HepG2 (cell line): ENCODE measurements at regions not wholly inside any gene's neighbourhood (a gene's known extent, or its start where the extent isn't known, plus 50 kb on each side); places are given as distances from the start of the nearest gene placed in this dataset.

ENCODE experiments used
- ATAC-seq: fragments of 200-7000 bp; cut with Tn5 transposase; 3 replicates; pipeline ENCODE4 v1.9.1; 2020; ENCODE audit warnings: mild to moderate bottlenecking, moderate library complexity
- BruUV-seq: library from RNA; stranded (reverse); fragments of 400-500 nt; replicated peaks from 2 replicates; lab custom pipeline; 2021; lab: Mats Ljungman, UMichigan
- CTCF ChIA-PET: fragments of 300-600 bp; formaldehyde crosslinking; extraction: SDS; loops from one replicate; lab custom pipeline; 2021; ENCODE audit warnings: low total read pairs, inconsistent platforms, low intra/inter-chr PET ratio; lab: Yijun Ruan, JAX
- POLR2A ChIA-PET: fragments of 350-600 bp; sonication (Branson Sonifier 250); formaldehyde crosslinking; loops from one replicate; lab custom pipeline; 2020; ENCODE audit warnings: antibody characterized with exemption, inconsistent platforms; lab: Yijun Ruan, JAX
- DNase-seq: peaks from one replicate; pipeline ENCODE4 v3.0.0-alpha.2; 2015; ENCODE audit warnings: low spot score
- FAIRE-seq: peaks from 3 replicates; lab custom pipeline; 2011; peaks lifted over from hg19 to GRCh38; lab: Jason Lieb, UNC
- H2AFZ ChIP-seq: one replicate; pipeline ENCODE4 v1.6.1; 2011; ENCODE audit warnings: low read length, inconsistent platforms
- H3K27ac ChIP-seq: fragments of 300-600 bp; 3 replicates; pipeline ENCODE4 v1.8.0; 2011; ENCODE audit warnings: mixed run types, mild to moderate bottlenecking, mixed read lengths, low read length, inconsistent platforms; ENCODE audit not compliant: insufficient read depth; ENCODE audit errors: extremely low read length
- H3K27me3 ChIP-seq, 2 experiments: fragments of 200-600 bp in 1 of 2; 2 replicates in 1 of 2; 3 replicates in 1 of 2; pipeline versions ENCODE4 v1.6.0 to v1.8.0; 2011; ENCODE audit warnings: low read length in 2 of 2, mild to moderate bottlenecking in 2 of 2, moderate library complexity in 2 of 2, inconsistent platforms in 1 of 2; ENCODE audit not compliant: insufficient read depth in 2 of 2, control insufficient read depth in 1 of 2
- H3K36me3 ChIP-seq, 2 experiments: fragments of 200-600 bp in 1 of 2; replicated peaks in 1 of 2; 2 replicates in 1 of 2; 3 replicates in 1 of 2; pipeline versions ENCODE4 v1.5.1 to v1.8.0; 2011; ENCODE audit warnings: low read length in 2 of 2, inconsistent platforms in 1 of 2; ENCODE audit not compliant: insufficient read depth in 2 of 2, control insufficient read depth in 1 of 2
- H3K4me1 ChIP-seq: 2 replicates; pipeline ENCODE4 v1.5.1; 2012; ENCODE audit warnings: low read length, inconsistent platforms; ENCODE audit not compliant: insufficient read depth
- H3K4me2 ChIP-seq: 2 replicates; pipeline ENCODE4 v1.6.0; 2011; ENCODE audit warnings: low read depth, low read length, inconsistent platforms
- H3K4me3 ChIP-seq, 3 experiments: fragments of 200-600 bp in 1 of 3; sonication (generic), shearing (Covaris generic) in 1 of 3; replicated peaks in 1 of 3; 2 replicates each; pipeline ENCODE4 v1.5.1; 2011 to 2016; ENCODE audit warnings: low read length in 3 of 3, inconsistent platforms in 2 of 3, low read depth in 2 of 3, mild to moderate bottlenecking in 2 of 3, control low read depth in 1 of 3, mixed read lengths in 1 of 3; ENCODE audit not compliant: insufficient read depth in 1 of 3
- H3K79me2 ChIP-seq: one replicate; pipeline ENCODE4 v1.6.1; 2011; ENCODE audit warnings: low read length, inconsistent platforms; ENCODE audit not compliant: insufficient read depth
- H3K9ac ChIP-seq: 2 replicates; pipeline ENCODE4 v1.6.0; 2011; ENCODE audit warnings: mild to moderate bottlenecking, low read depth, low read length, inconsistent platforms; ENCODE audit not compliant: insufficient read depth
- H3K9me3 ChIP-seq: 2 replicates; pipeline ENCODE4 v1.5.1; 2012; ENCODE audit warnings: mild to moderate bottlenecking, low read length
- H4K20me1 ChIP-seq: 2 replicates; pipeline ENCODE4 v1.6.0; 2011; ENCODE audit warnings: inconsistent platforms, mild to moderate bottlenecking, low read length, moderate library complexity; ENCODE audit not compliant: insufficient read depth
- ERF ChIP-seq: IDR thresholded peaks from 2 replicates; pipeline ENCODE4 v1.6.1; 2018; ENCODE audit warnings: missing biosample characterization, missing genetic modification reagents
- FOXJ3 ChIP-seq: sonication (generic); formaldehyde crosslinking; IDR thresholded peaks from 2 replicates; pipeline ENCODE4 v1.4.0; 2020; ENCODE audit warnings: missing genetic modification reagents, mild to moderate bottlenecking, borderline replicate concordance
- MED1 ChIP-seq: sonication (generic); formaldehyde crosslinking; IDR thresholded peaks from 2 replicates; pipeline ENCODE4 v1.4.0; 2020; ENCODE audit warnings: missing genetic modification reagents
- ZNF12 ChIP-seq: sonication (generic); formaldehyde crosslinking; IDR thresholded peaks from 2 replicates; pipeline ENCODE4 v1.5.0; 2020; ENCODE audit warnings: missing genetic modification reagents
- ZNF331 ChIP-seq: sonication (generic); formaldehyde crosslinking; IDR thresholded peaks from 2 replicates; pipeline ENCODE4 v1.4.0; 2020; ENCODE audit warnings: missing genetic modification reagents
- ZSCAN9 ChIP-seq: IDR thresholded peaks from 2 replicates; pipeline ENCODE4 v1.6.1; 2016; ENCODE audit warnings: borderline replicate concordance
- WGBS: methylation state at CpG from one replicate; pipeline ENCODE4 v1.1.6; 2017; ENCODE audit warnings: low lambda C conversion rate; 5-methylcytosine and 5-hydroxymethylcytosine counted together
- in situ Hi-C: cut with HindIII; loops from 2 replicates; pipeline ENCODE4 v1.10.0; 2017; ENCODE audit warnings: low pct_unique_long_range_greater_than_20kb; ENCODE audit not compliant: extremely low pct_ligation_motif_present
- intact Hi-C: fragments of 100-400 bp; cut with micrococcal nuclease; formaldehyde crosslinking; loops from one replicate; pipeline ENCODE4 v1.10.0; 2022; ENCODE audit not compliant: unreplicated experiment
- TF ChIP-seq, protein P1 (sequence below): IDR thresholded peaks from 2 replicates; pipeline ENCODE4 v1.6.1; 2012; ENCODE audit warnings: low read length, improper control_type of control experiment
- TF ChIP-seq, protein P2 (sequence below): sonication (generic); formaldehyde crosslinking; IDR thresholded peaks from 2 replicates; pipeline ENCODE4 v1.4.0; 2020; ENCODE audit warnings: missing genetic modification reagents

- TF ChIP-seq, protein P1, sequence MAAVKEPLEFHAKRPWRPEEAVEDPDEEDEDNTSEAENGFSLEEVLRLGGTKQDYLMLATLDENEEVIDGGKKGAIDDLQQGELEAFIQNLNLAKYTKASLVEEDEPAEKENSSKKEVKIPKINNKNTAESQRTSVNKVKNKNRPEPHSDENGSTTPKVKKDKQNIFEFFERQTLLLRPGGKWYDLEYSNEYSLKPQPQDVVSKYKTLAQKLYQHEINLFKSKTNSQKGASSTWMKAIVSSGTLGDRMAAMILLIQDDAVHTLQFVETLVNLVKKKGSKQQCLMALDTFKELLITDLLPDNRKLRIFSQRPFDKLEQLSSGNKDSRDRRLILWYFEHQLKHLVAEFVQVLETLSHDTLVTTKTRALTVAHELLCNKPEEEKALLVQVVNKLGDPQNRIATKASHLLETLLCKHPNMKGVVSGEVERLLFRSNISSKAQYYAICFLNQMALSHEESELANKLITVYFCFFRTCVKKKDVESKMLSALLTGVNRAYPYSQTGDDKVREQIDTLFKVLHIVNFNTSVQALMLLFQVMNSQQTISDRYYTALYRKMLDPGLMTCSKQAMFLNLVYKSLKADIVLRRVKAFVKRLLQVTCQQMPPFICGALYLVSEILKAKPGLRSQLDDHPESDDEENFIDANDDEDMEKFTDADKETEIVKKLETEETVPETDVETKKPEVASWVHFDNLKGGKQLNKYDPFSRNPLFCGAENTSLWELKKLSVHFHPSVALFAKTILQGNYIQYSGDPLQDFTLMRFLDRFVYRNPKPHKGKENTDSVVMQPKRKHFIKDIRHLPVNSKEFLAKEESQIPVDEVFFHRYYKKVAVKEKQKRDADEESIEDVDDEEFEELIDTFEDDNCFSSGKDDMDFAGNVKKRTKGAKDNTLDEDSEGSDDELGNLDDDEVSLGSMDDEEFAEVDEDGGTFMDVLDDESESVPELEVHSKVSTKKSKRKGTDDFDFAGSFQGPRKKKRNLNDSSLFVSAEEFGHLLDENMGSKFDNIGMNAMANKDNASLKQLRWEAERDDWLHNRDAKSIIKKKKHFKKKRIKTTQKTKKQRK = no peak
- TF ChIP-seq MED1 (CRISPR knock-in tag) = no peak
Observed at GRCh38 chr19:31085125-31085524, 264.1 kb downstream of the TSHZ3 start (continued).

- H3K27ac ChIP-seq = no peak overlapping the region
- no peaks in the 10 kb centered on the region for H3K36me3 ChIP-seq
- ChIA-PET POLR2A (no interaction called here), CTCF (no interaction called here)
- in situ Hi-C loops = no loop called here
- no peaks in the 10 kb centered on the region for H3K79me2 ChIP-seq
- ATAC-seq = no peak
- no peak for TF ChIP-seq ZSCAN9 (CRISPR knock-in tag)
- no peak overlapping the region for H3K9ac ChIP-seq
- H3K9me3 ChIP-seq = peaks cover 86% of the 10 kb centered on the region
- no peak for FAIRE-seq
- WGBS = 3% methylated on average over 2 of the region's 3 CpGs
- H3K4me3 ChIP-seq = no peak overlapping the region
- no peak for DNase-seq
- H3K27me3 ChIP-seq = no peaks in the 10 kb centered on the region
- no peak overlapping the region for H2AFZ ChIP-seq
- H4K20me1 ChIP-seq = no peaks in the 10 kb centered on the region
- H3K4me2 ChIP-seq = no peak overlapping the region
- intact Hi-C loops = no loop called here
- BruUV-seq = no TSS peak
- H3K4me1 ChIP-seq = no peaks in the 10 kb centered on the region
Observed at GRCh38 chr19:31083105-31083504, 266.1 kb downstream of the TSHZ3 start.

- ATAC-seq = no peak
- no TSS peak for BruUV-seq
- TF ChIP-seq ERF (CRISPR knock-in tag) (no peak), FOXJ3 (no peak), ZNF12 (CRISPR knock-in tag) (no peak), ZNF331 (CRISPR knock-in tag) (no peak)
- TF ChIP-seq, protein P2, sequence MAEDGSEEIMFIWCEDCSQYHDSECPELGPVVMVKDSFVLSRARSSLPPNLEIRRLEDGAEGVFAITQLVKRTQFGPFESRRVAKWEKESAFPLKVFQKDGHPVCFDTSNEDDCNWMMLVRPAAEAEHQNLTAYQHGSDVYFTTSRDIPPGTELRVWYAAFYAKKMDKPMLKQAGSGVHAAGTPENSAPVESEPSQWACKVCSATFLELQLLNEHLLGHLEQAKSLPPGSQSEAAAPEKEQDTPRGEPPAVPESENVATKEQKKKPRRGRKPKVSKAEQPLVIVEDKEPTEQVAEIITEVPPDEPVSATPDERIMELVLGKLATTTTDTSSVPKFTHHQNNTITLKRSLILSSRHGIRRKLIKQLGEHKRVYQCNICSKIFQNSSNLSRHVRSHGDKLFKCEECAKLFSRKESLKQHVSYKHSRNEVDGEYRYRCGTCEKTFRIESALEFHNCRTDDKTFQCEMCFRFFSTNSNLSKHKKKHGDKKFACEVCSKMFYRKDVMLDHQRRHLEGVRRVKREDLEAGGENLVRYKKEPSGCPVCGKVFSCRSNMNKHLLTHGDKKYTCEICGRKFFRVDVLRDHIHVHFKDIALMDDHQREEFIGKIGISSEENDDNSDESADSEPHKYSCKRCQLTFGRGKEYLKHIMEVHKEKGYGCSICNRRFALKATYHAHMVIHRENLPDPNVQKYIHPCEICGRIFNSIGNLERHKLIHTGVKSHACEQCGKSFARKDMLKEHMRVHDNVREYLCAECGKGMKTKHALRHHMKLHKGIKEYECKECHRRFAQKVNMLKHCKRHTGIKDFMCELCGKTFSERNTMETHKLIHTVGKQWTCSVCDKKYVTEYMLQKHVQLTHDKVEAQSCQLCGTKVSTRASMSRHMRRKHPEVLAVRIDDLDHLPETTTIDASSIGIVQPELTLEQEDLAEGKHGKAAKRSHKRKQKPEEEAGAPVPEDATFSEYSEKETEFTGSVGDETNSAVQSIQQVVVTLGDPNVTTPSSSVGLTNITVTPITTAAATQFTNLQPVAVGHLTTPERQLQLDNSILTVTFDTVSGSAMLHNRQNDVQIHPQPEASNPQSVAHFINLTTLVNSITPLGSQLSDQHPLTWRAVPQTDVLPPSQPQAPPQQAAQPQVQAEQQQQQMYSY (CRISPR knock-in tag) = no peak
- in situ Hi-C loops = no loop called here
- no peak for FAIRE-seq
- WGBS = 26% methylated on average over 6 of the region's 6 CpGs
- Histone ChIP-seq H3K27me3 (no peaks in the 10 kb centered on the region; a peak in 1 of 5 replicates), H3K9me3 (peaks cover 45% of the 10 kb centered on the region), H3K27ac (no peak overlapping the region), H4K20me1 (no peaks in the 10 kb centered on the region), H3K9ac (no peak overlapping the region), H3K4me2 (no peak overlapping the region), H3K79me2 (no peaks in the 10 kb centered on the region), H3K4me3 (no peak overlapping the region), H3K4me1 (no peaks in the 10 kb centered on the region), H2AFZ (no peak overlapping the region), H3K36me3 (no peaks in the 10 kb centered on the region)
- ChIA-PET POLR2A (no interaction called here), CTCF (no interaction called here)
- DNase-seq = no peak
- intact Hi-C loops = no loop called here
Observed at GRCh38 chr19:31075146-31075655, 274.0 kb downstream of the TSHZ3 start.
